ENCODE measurements at regions not wholly inside any gene's neighbourhood (a gene's known extent, or its start where the extent isn't known, plus 50 kb on each side); places are given as distances from the start of the nearest gene placed in this dataset.

DNA sequence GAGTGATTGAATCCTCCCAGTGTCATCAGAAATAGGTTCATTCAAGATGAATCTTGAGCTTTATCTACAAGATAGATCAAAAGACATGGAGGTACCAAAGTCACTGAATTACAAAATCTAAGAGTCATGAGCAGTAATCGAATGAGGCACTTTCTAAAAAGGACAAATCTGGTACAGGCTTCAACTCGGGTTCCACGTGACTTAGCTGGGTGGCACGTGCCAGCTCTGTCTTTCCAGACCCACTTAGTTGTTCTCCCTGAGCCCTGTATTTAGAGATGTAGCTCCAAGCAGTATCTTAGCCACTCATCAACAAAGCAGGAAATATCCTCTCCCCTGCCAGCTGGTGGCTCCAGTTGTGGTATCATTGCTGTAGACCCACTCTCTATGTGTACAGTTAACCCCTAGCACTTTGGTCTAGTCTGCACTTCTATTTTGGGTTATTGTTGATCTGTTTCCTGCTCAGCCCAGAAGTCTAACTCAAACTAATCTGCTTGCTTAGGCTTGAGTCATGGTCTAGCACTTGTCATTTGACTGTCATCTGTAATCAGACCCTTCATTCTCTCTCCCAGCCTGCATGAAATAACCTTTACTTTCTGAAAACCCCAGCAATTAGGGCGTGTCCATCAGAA, 528.7 kb downstream of the ETS1 start:
- DNase-seq = no peak

DNA sequence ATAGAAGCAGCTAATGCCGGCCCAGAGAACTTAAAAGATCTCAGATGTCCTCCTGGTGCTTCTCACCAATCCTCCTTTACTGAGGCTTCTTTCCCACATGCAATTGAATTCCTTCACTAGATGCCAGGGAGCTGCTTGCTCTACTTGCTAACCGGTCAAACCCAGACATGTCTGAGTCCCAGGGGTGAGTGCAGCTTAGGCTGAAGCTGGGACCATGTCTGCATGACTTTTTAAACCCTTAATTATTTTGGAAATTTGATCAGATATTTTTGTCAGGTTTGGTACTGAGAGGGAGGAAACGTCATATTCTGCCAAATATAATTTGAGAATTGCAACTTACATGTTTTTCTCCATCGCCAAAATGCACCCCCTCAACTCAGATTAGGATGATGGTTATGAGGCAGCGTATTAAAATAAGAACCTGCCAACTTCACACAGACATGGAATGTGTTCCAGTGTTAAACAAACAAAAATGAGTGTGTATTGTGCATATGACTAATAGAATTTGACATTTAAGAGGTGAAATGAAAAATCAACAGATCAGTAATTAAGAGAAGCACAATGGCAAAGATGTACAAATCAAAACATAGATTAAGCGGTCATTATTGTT, 529.5 kb downstream of the ETS1 start:
- no peak for DNase-seq

DNA sequence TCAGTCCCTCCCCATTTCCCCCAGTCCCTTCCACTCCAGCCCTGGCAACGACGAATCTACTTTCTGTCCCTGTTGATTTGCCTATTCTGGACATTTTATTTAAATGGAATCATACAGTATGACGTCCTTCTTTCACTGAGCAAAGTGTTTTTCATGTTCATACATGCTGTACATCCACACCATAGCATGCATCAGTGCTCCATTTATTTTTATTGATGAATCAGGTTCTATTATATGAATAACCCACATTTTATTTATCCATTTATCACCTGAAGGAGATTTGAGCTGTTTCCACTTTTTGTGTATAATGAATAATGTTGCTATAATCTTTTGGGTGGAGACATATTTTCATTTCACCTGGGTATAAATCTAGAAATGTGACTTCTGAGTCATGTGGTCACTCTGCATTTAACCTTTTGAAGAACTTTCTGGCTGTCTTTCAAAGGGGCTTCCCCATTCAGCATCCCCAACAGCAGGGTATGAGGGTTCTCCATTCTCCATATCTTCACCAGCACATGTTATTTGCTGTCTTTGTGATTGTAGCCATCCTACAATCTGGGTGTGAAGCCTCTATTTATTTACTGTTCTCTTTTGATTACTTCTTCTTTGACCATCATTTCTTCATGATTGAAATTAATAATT, 531.7 kb downstream of the ETS1 start:
- DNase-seq = no peak

DNA sequence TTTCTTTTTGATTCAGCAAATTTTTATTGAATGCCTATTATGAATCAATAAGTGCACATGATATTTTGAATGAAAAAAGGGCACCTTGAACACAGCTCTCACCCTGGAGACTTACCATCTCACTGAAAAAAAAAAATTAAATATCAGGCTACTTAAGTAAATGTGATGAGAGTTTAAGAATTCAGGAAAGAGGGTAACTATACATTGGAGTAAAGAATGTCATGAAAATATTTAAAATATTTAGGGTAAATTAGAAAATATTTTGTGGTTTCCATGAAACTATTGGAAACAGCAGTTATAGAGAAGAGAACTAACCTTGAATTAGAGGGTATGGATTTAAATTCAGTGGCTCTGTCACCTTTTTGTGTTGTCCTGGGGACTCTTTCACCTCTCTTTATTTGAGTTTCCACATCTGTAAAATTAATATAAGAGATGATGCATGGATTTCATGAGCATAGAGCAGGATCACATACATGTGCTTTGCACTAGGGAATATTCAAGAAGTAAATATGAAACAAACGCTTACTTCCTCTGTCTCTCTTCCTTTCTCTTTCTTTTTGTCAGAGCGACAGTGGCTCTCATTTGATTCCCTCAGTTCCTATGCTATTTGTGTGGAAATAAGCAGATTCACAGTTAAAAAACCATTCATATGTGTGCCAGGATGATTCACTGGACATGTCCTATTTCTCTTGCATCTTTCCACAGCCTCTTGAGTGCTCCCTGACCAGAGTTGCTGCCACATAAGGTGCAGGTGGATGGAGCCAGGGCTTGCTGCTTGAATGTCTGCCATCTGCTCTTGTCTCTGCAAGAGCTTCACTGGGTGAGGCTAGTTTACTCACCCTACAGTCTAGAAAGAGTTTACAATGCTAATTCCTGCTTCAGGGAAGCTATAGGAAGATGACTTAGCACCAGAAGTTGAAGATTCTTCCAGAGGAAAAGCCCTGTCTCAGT, 533.1 kb downstream of the ETS1 start:
- DNase-seq = no peak

DNA sequence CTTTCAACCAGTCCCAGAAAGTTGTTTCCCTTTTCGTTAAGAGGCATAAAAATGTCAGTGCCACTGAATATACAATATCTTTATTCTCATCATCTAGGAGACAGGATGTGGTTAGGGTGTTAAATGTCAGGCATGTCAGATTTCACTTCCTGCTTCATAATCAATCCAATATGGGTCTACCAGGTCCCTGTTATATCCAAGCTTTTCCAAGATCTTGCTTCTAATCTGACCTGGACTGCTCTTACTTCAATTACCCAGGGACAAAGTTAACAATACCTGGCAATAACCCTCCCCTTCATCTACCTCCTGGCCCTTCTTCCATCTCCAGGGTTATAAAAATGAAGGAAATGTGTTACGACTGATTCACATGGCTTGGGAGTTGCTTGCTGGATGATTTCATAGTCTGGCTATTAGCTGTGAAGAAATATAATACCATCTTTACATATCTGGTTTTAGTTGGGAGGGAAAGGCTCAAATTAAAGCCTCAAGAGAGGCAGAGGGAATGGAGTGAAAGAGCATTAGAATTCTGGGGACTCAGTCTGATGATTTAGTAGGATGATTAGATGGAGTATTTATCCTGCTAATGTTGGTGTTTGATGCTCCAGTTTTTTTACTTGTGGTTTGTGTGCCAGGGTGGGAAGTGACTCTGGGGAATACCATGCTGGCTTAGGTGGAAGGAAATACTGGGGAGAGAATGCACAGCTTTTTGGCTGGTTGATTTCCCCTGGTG, 534.3 kb downstream of the ETS1 start:
- no peak for DNase-seq

DNA sequence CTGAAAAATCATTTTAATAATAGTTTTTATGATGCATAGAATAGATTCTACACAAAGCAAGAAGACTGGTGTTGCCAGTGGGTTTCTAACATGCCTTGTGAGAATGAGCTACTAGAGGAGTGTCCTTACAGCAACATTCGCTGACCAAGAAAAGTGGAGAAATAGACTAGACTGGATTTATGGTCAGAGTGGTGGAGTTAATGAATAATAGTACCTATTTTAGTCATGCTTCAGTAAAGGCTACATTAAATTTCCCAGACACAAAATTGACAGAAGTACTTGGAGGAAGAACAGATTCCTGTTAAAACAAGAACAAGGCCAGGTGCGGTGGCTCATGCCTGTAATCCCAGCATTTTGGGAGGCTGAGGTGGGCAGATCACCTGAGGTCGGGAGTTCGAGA, 539.2 kb downstream of the ETS1 start:
- DNase-seq = no peak

DNA sequence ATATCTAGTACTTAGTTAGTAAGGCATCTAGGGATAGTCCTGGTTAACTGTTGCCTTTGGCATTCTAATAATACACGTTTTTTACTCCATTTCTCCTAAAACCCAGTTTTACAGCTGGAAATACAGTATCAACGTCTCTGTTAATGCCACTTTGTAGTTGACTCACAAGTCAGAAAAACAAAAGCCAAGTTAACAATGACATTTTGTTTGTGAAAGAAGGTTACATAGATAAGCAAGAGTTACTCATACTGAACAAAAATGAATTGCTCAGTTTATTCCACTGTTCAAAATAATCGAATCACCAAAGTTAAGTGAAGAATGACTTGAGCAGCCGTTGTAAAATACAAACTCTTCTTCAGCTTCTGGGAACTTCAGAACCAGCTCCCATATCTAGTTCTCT, 540.3 kb downstream of the ETS1 start:
- DNase-seq = no peak

DNA sequence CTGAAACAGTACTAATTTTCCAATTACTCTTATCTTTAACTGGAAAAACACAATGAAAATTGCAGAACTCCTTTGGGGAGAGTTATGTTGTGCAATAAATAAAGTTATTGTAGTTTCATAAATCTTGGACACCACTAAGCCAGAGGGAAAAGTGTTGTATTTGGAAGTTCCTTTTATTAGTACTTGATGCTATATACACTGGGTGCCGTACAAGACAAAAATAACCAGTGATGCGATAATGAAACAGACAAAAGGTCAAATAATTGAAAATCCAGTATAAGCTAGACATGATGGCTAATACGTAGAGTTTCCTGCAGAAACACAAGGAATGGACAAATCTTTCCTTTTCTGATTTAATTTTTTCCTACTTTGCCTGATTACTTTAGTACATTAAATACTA, 541.1 kb downstream of the ETS1 start:
- DNase-seq = no peak

DNA sequence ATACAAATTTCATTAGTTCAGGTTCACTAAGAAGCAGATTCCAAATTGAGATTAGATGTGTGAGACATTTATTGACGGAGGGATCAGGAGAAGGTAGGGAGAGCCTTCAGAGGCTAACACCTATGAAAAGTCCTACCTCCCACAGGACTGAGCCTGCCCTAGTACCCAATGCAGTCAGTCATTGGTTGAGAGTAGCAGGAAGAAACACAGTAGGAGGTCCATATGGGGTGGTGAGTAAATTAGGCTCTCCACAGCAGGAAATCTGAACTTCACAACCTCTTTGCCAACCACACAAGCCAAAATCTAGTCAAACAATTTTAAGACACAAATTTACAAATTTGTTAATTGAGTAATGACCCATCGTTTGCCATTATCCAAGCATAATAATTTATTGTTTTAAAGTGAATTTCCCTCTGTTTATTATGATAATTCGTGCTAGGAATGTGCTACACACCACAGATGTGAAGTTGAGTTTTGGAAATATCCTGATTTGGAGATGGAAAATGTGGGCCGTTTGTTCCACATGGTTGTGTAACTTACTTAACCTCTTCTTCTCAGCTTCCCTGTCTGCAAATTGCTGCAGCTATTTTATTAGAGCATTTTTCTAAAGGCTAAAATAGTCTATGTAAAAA, 542.1 kb downstream of the ETS1 start:
- no peak for DNase-seq

DNA sequence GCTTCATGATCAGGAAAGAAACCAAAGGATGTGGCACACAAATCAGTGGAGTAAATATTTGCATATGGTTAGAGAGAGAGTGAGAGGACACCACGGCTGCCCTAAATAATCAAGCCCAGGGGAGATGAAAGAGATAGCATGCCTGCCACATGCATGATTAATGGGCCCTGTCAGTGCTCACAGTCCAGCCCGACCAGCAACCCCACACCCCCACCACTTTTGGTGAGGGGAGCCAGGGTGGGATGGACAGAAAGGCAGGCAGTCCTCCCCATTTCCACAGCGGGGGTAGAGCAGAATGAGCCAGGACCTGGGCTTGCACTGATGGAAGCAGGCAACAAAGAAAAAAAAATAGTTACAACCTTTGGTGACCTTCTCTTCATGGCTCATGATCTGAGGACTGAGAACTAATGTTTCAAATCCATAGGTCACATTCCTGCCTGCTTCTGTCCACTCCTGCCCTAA, 545.0 kb downstream of the ETS1 start:
- DNase-seq = no peak

DNA sequence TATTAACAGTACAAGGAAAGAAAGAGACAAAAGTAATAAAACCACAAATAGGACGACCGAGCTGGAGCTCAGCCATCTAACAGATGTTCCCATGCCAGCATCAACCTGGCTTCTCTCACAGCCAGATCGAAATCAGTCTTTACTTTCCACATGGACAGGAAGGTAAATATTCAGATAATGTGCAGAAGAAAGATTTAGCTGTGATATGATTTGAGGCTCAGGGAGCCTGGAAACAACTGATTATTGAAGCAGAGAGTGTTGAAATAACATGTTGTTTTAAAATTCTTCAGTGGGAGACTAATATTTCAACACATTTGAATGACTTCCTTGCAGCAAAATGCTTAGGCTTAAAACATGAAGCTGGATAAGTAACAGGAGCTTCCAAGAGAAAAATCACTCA, 546.8 kb downstream of the ETS1 start:
- DNase-seq = no peak

DNA sequence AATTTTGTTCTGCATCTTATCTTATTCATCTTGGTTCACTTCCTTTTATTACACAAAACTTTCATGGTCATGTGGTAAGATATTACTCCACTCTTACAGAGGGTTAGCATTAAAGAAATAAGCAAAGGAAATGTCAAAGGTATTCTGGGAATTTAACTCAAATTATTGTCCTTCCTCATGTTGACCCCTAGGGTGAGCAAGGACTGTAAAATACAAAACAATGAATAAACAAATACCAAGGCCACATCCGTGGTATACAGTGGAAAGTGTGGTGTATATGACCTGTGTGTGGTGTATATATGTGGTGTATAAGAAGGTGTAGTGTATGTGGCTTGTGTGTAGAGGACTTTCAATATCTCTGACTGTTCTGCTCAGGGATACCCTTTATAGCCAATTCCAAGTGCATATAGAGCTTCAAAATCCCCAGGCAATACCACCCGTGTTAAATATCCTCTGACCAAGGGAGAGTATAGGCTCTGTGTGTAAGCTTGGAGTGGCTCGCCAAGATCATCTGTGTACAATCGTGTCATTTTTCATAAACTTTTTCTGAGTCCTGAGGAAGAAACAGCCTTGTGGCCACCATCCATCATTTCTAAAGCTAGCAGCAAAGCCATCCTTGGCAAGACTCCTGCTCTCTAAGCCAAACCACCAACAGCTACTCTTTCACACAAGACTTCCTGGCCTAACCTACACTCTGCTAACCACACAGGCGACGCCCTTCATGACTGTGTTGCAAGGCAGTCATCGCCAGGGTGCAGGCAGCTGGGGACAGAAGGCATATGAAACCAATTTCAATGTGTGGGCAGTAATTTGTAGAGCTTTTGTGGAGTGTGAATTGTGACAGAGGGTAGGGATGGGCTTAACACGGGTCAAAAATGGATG, 548.0 kb downstream of the ETS1 start:
- no peak for DNase-seq

DNA sequence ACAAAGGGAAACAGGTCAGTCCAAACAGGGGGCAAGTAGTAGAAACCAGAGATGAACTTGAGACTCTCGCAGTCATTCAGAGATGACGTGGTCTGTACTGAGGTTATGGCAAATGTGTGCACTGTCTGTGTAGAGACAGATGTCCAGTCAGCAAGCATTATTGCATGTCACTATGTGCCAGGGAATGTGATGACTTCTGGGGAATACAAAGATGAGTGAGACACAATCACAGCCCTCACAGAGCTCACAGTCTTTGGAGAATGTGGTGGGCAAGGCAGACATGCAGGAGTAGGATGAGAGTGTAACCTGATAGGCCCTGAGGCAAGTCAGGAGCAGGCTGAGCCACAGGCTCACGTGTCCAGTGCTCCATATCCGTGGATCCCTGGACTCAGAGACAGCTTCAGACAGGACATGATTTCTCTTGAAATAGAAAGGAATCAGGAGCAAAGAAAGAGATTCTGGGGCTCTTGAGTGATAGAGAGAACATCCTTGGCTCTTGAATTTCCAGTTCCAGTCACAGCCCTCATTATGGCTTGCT, 550.7 kb downstream of the ETS1 start:
- no peak for DNase-seq

DNA sequence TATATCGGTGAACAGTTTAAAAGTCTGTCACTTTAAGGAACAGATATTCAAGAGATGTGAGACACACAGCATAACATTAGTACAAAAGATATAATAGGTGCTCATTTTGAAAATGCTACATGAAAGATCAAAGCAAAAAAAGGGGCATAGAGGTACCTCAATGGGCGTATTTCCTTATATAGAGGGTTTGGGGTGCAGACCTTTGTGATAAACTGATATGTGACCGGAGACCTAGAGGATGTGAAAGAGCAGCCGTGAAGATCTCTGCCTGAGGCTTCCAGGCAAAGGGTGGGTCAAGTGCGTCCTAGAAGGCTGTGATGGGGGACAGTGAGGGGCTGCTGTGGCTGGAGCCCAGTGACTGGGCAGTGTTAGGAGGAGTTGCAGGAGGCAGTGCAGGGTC, 551.4 kb downstream of the ETS1 start:
- DNase-seq = no peak

DNA sequence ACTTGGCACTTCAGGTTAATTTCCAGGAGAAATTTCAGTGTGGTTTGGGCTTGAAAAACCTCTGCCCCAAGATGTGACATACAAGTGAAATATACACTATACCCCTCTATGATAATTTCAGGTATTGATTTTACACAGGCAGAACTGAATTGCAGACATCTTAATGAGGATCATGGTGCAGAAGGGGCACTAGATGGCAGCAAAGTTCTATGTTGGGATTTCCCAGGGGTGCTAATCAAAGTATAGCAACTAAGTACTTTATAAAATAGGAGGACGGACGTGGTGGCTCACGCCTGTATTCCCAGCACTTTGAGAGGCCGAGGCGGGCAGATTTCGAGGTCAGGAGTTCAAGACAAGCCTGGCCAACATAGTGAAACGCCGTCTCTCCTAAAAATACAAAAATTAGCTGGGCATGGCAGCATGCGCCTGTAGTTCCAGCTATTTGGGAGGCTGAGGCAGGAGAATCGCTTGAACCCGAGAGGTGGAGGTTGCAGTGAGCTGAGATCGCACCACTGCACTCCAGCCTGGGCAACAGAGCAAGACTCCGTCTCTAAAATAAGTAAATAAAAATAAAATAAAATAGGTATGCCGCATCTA, 555.7 kb downstream of the ETS1 start:
- peak; percentile 65 for DNase-seq

DNA sequence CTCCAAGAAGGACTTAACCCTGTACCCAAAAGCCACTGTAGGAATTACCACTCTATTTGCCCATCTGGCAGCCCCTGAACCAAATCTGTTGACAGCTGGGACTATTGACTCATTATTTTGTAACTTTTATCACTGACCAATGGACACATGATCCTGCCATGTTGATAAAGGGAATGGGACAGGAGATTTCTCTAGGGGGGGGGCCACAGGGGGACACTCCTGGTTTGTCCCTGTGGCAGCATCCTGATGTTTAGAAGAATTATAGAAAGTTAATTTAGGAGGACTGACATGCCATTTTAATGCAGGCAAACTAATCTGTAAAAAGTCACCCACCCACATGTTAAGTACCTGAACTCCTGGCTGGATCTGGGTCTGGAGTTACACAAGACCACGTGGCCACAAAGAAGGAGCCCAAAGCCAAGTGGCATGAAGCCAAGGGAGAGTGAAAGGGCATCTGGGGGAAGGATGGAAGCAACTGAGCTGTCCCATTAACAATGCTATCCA, 558.1 kb downstream of the ETS1 start:
- DNase-seq = no peak

DNA sequence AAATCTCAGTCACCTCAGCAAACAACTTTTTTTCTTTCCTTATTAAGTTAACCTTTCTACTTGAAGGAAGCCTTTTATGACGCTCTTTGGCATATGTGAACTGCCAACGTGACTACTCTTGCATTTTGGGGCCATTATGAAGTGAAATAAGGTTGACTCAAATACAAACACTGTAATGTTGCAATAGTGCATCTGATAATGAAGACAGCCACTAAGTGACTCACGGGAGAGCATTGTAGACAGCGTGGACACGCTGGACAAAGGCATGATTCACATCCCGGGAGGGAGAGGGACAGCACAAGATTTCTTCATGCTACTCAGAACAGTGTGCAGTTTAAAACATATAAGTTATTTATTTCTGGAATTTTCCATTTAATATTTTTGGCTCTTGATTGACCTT, 560.8 kb downstream of the ETS1 start:
- no peak for DNase-seq

DNA sequence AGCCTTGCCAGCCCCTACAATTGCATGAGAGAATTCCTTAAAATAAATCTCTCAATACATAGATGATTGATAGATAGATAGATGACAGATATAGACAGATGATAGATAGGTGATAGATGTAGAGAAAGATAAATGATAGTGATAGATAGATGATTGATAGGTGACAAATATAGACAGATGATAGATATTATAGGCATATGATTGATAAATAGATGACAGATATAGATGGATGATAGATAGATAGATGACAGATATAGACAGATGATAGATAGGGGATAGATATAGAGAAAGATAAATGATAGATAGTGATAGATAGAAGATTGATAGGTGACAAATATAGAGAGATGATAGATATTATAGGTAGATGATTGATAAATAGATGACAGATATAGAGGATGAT, 564.6 kb downstream of the ETS1 start:
- DNase-seq = no peak

DNA sequence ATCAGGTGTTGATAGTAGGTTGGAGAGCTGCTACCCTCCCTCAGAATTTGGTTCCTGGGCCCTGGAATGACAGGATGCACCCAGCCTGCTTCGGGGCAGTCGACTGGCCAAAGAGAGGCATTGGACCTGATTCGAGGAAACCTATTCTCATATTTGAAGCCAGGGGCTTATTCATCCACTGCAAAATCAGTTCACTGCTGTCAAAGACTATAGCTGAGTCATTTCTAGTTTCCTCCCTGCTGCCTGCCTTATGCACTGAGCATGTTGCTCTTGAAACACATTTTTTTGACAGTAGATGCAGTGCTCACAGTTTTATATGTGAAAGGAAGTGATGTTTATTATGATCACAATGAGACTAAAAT, 565.4 kb downstream of the ETS1 start:
- no peak for DNase-seq

DNA sequence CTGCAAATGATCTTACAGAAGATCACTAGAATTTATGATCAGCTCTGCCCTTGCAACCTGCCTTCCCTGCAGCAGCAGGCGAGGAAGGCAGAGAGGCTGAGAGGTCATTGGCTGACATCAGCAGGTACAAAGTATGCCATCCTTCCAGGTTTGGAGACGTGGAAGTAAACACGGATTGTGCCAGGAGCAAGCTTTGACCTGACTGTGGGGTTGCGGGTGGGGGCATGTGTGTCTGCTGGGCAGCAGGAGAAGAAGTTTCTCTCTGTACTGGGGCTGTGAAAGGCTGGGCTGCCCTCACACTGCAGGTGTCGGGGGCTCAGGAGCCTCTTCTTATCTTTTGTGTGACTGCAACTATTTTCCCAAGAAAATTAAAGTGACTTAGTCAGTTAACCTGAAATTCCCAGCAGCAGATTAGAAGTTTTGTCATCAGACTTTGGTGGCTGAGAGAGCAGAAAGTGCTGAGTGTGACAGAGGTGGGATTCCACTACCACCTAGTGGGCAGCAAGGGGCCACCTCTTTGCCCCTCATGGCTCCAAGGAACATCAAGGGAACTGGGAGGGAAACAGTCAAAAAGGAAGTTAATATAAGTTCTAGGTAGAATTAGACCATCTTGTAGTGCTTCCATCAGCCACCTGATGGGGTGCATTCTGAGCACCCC, 565.9 kb downstream of the ETS1 start:
- DNase-seq = peak; percentile 59

All from retina (tissue), 1 donor.